NCI-H524 treated with DMSO at 0.1 percent for 48 hours (cell line): ENCODE measurements at regions not wholly inside any gene's neighbourhood (a gene's known extent, or its start where the extent isn't known, plus 50 kb on each side); places are given as distances from the start of the nearest gene placed in this dataset.
"Not testable (repeated sequence)": the region's sequence is repeated elsewhere in the genome, so short reads cannot be mapped to it uniquely, and the experiment has no call there.

Experiments used
- DNase-seq: peaks from one replicate; lab custom pipeline; 2025; lab: John Stamatoyannopoulos, UW

DNA sequence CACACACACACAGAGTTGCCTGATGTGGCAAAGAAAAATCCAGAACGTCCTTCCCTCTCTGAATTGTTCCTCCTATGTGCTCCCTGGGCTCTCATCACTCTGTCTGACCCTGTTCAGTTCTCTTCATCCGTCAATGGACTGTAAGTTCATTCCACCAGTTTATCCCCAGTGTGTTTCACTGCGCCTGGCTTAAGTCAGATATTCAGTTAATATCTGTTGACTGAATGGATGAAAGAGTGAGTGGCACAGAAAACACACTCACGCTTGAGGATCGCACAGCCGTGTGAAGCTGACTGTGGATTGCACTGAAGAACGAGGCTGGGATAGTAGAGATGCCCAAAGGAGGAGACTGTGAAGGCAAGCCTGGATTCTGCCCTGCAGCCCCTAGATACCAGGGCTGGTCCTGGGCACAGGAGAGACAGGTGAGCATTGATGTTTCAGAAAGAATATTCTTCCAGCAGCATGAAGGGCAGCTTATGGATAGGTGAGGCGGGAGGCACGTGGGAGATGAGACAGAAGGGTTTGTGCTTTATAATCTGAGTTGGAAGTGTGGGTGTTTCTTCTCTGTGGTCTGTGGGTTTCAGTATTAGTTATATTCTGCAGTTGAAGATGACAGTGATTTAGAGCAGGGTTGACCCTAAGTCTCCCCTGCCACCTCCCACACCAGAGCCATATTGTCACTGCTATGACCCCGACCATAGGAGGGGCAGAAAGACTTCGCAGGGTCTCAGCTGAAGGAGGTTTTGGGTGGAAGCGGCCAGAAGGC, 129.9 kb downstream of the SOCS6 start:
- DNase-seq = no peak

DNA sequence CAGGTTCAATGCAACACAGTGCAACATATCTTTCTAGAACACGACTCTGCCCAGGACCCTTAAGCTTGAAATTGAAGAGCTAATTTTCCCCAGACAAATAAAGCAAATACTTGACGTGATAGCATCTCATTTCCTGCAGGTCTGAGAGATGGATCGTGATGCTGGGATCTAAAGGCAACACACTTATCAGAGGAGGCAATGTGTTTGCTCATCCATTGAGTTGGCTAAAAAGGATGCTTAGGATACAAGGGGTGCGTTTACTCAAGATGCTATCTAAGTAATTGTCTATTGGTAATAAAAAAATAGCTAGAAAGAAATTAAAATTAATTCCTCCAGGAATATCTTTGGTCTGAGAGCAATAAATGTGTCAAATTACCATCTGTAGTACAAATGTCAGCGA, 129.0 kb downstream of the SOCS6 start:
- DNase-seq = no peak

DNA sequence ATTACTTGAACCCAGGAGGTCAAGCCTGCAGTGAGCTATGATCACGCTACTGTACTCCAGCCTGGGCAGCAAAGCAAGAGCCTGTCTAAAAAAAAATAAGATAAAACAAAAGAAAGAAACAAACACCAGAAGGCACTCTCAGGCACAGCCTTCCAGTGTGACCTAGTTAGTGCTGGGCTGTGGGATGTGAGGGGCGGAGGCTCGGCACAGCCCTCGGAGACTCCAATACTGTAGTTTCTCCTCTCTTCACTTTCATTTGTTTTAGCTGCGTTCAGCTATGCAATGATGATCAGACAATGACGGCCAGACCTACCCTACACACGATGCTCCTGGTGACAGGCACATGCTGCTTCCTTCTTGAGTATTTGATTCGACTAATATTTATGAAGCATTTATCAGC, 127.7 kb downstream of the SOCS6 start:
- no peak for DNase-seq

DNA sequence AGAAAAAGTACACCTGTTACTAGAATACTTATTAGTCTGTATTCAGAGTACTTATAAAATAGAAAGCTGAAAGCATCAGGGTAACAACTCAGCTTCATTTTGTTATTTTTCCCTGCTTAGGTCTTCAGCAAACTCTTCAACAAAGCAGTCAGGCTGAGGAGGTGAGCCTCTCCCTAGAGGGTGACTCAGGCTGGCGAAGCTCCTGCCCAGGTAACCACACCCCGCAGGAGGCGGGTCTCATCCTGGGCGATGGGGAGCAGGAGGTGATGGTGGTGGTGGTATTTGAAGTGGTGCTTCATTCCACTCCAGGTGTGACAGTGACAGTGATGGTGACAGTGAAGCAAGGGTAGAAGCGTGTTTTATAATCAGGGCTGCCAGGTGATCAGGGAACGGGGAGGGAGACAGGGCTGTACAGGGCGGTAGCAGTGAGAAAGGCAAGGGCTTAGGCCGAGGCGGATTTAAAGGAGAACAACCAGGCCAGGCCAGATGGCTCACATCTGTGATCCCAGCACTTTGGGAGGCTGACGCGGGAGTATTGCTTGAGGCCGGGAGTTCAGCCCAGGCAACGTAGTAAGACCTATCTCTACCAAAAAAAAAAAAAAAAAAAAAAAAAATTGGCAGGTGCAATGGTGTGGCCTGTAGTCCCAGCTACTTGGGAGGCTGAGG, 127.1 kb downstream of the SOCS6 start:
- DNase-seq = peak; percentile 68

DNA sequence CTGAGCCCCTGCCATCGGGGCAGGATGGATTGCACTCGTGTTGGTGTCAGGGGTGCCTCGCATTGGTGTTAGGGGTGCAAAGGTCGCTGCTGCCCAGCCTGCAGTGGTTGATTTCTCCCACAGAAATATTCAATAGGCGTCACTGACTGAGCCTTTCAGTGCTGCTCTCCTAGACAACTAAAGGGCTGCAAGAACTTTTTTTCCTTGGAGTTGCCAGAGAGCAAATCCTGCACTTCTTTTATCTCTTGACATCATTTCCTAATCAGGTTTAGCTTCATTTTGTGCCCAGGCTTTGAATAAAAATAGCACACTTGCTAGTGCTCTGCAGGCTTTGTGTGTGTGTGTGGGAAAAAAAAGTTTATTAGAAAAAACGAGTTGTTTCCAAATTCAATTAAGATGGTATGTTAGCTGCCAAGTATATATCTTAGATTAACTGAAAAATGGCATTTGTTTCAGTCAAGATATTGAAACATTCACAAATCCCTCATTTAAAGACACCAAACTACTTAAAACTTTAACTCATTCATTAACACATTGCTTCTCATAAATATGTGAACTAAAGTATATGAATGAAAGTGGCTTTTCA, 125.6 kb downstream of the SOCS6 start:
- DNase-seq = no peak

DNA sequence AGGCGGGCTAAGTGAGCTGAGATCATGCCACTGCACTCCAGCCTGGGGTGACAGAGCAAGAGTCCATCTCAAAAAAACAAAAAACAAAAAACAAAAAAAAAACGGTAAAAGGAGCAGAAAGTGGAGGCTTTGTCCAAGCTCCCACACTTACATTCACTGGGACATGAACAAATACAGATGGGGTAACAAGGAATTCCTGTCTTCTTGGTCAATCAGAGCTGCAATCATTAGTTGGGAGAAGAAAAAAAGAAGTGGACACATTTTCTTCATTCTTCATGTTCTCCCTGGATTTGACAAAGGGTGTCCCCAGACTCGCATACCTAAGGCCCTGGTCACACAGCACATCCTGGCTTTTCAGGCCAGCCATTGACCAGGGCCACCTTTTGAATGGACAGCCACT, 124.6 kb downstream of the SOCS6 start:
- no peak for DNase-seq

DNA sequence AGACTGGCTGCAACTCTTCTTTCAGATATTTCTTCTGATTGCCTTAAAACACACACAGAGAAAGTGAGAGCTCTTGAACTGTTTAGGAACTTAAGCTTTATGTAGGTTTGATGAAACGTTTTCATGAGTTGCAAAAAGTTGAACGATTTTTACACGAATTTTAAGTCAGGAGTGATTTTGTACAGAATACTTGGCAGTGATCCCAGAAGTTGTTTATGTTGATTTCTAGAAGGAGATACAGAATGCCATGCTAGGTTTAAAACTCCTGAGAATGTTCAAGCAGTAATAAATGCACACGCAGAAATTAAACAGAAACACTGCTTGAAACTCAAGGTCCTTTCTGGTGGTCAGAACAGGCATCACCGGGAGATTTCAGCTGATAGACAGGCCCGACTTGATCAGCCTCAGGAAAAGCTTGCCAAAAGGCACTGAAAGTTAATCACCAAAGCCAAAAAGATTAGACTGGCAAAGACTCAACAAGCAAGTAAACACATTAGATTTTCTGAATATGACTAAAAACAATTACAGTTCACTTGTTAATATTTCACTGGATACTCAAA, 123.1 kb downstream of the SOCS6 start:
- DNase-seq = no peak

DNA sequence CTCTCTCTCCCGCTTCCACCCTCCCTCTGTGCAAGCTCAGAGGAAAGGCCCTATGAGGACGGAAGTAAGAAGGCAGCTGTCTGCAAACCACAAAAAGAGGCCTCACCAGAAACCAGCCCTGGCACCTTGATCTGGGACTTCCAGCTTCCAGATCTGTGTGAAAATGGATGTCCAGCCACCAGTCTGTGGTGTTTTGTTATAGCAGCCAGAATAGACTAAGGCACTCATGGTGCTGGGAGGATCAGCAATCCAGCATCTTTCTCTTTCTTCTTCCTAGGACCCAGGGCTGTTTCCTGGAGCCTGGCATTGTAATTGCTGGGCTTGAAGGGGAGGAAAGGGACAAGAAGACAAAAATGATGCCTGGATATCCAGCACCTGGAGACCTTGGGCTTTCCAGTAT, 122.5 kb downstream of the SOCS6 start:
- DNase-seq = no peak

DNA sequence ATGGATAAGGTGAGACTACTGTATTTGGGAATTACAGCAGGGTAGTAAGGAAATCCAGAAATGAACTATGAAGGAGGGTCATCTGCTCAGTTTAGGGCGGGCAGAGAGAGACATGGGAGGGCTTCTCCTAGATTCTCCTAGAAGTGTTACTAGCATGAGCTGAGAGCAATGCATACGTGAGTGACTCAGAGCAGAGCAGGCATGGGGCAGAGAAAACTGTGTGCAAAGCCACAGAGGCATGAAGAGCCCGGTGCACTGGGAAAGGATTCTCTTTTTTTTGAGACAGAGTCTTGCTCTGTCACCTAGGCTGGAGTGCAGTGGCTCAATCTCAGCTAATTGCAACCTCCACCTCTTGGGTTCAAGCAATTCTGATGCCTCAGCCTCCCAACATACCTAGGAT, 116.2 kb downstream of the SOCS6 start:
- DNase-seq = no peak

DNA sequence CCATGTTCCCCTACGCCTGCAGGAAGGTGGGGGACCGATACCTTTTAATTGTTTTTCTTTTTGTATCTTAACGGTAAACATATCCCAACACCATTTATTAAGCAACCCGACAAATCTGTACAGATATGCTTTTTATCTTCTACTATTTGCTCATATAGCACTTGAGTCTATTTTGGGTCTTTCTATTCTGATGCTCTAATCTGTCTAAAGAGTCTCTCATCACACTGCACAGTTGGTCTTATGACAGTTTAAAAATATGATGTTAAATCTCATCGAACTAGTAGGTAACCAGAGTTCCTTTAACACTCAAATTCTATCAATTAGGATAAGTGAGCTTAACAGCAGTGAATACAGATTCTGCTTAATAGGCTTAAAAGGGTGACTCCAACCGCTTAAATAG, 111.6 kb downstream of the SOCS6 start:
- peak; percentile 23 for DNase-seq

DNA sequence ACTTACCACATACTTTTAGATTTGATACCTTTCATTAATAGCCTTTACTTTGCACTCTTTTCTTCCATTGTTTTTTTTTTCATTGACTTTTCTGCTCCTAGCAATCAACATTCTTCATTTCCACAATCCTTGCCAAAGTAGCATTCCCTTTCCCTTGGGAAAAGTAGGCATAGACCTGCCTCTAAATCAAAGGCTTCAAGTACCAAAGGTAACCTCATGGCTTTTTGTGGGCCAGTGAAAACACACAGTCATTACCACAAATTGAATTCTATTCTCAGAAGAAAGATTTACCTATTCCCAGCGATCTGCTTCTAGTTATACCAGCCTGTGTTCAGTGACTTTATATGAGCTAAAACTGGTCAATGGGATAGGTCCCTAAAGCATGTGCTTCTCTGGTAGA, 109.2 kb downstream of the SOCS6 start:
- no peak for DNase-seq

DNA sequence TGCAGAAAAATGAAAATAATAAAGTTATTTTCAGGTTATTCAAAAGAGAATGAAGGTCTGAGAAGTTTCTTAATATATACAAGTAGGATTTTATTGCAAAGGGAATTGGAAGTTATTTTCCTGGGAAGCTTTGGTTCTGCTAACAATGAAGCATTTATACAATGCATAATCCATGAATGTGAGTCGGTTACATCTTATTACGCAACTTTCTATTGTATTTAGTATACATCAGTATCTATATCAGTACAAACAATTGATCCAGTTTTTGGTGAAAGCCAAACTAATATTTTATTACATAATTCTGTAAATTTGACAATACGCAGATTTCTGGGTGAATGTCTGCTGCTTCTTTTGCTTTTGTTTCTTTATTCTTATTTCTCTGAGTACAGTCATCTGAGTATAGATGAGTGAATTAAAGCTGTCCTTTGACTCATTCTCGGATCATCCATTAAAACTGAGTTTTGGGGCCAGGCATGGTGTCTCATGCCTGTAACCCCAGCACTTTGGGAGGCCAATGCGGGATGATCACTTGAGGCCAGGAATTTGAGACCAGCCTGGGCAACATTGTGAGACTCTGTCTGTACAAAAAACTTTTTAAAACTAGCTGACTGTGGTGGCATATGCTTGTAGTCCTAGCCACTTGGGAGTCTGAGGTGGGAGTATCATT, 108.5 kb downstream of the SOCS6 start:
- DNase-seq = no peak

DNA sequence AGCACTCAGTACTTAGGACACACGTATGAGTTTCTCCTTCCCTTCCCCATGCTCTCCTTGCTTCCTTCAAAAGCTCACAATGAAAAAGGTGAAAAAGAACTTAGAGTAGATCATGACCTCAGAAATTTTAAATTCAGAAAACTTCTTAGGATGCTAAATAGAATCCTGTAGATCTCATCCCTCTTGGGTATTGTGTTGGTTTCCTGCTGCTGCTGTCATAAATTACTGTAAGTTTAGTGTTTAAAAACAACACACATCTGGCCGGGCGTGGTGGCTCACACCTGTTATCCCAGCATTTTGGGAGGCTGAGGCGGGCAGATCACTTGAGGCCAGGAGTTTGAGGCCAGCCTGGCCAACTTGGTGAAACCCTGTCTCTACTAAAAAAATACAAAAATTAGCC, 106.9 kb downstream of the SOCS6 start:
- not testable (repeated sequence) for DNase-seq

DNA sequence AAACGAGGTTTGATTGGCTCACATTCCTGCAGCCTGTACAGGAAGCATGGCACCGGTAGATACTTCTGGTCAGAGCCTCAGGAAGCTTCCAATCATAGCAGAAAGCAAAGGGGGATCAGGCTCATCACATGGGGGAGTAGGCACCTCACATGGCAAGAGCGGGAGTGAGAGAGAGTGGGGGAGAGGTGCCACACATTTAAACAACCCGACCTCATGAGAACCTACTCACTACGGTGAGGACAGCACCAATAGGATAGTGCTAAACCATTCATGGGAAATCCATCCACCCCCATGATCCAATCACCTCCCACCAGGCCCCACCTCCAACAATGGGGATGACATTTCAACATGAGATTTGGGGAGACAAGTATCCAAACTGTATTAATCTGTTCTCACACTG, 105.8 kb downstream of the SOCS6 start:
- DNase-seq = no peak

DNA sequence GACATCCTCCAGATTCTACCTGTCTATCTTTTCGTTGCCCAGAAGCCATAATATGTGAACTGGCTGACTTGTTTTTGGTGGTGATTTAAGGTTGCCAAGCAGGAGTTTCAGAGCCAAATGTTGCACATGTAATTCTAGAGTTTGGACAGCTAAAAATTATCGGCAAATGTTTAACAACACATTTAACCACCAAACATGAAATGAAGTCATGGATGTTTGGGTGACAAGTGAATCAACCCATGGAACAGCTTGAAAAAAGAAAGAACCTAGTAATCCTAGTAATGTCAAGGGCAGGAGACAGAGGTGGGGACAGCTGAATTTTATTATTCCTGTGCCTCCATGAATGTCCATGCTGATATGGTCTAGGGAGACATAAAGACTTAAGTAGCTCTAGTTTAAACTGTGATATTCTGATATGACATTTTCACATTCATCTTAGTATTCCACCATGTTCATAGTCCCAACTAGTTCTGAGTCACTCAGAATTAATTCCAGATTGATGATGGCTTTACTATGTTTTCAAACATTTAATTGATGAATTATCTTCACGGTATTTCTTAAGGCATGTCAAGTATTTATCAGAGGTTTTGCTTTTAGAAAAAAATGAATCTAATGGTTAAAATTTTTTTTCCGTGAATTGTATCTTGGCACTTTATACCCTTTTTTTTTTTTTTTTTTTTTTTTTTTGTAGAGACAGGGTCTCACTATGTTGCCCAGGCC, 101.7 kb downstream of the SOCS6 start:
- no peak for DNase-seq

DNA sequence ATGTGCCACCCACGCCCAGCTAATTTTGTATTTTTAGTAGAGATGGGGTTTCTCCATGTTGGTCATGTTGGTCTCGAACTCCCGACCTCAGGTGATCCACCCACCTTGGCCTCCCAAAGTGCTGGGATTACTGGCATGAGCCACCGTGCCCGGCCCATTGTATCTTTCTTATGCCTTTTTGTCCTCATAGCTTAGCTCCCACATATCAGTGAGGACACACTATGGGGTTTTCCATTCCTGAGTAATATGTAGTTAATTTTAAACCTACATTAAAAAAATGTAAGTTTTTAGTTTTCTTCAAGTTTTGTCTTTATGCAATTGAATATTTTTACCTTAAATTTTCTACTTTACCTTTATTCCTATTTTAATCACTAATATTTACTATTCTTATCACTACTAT, 100.2 kb downstream of the SOCS6 start:
- DNase-seq = not testable (repeated sequence)

DNA sequence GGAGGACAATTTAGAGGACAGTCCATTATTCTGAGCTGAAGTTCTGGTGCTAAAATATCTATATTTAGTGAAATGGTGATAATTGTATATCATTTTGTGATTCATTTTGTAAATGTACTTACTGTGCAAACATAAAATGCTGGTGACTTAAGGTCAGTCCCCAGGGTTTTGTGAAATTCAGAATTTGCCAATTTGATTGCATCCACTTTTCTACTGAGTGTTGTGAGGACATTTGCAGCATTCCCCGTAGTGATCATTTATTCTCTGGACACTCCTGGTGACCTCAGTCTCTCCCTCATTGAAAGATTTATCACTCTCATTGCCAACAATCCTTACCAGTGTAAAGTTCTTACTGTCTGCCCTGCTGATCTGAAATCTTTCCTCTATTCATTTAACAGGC, 98.2 kb downstream of the SOCS6 start:
- DNase-seq = no peak

DNA sequence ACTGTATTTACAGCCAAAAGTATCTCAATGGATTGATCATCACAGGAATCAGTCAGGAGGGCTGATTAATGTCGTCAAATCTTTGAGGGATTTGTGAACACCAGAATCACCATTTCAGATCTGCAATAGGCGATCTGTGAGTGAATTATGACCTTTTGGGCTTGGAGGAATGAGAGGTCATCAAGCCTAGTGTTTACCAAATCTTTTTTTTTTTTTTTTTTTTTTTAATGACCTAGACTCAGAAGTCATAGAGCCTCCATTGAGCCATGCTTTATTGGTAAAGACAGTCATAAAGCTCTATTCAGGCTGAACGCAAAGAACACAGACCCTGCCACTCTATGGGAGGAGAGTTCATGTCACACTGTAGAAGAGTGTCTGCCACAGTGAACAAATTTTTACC, 97.7 kb downstream of the SOCS6 start:
- no peak for DNase-seq

DNA sequence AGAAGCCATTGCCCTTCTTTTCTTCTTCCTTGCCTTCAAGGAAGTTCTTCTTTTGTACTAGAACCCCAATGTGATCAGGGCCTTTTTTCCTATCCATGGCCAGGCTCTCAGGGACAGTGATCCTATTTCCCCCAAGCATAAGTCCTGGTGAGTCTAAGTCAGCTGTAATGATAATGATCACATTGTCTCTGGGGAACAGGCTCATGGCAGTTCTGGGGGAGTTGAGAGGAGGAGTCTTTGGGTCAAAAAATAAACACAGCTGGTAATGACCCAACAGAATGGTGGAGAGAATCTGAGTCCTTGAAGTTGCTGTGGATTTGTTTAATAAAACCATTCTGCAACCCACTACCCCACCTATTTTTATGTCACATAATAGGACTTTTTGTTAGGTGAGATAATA, 96.6 kb downstream of the SOCS6 start:
- DNase-seq = no peak

DNA sequence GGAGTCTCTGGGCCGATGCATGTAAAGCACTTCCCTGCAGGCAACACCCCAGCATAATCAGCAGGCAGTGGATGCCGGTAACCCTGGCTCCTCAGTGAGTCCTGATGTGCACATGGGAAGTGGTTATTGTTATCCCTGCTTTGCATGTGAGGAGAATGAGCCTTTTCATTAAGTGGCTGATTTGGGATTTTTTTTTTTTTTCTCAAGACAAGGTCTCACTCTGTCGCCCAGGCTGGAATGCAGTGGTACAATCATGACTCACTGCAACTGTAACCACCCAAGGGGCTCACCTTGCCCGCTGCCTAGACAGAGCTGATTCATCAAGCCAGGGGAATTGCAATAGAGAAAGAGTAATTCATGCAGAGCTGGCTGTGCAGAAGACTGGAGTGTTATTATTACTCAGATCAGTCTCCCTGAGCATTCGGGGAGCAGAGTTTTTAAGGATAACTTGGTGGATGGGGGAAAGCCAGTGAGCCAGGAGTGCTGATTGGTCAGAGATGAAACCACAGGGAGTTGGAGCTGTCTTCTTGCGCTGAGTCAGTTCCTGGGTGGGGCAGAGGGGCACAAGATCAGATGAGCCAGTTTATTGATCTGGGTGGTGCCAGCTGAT, 95.4 kb downstream of the SOCS6 start:
- DNase-seq = no peak

DNA sequence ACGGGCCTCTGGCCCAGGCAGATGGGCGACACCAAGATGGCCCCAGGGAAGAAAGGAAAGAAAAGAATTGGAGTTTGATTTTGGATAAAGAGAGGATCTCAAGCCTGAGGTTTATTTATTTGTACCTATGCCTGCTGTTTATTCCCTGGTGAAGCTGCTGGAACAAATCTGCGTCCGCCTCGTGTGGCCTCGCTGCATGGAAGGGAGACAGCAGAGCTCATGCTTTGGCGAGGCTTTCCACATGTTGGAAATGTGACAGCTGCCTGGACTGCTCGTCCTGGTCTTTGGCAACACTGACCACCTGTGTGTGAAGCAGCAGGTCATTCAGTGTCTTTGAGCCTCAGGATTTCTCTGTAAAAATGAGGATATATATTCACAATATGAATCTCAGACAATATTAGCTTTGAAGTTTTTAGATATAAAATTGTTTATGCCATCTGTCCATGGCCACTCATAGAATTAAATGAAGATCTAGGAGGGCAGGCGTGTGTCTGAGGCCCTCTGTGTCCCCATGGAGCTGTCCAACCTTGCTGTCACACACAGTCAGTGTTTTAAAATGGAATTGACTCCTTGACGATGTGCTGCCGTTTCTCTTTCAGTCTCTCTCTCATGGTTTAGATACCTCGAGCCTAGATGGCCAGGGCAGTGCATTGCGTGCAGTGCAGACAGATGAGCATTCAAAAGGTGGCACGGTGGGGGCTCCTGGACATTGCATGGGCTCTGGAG, 94.3 kb downstream of the SOCS6 start:
- no peak for DNase-seq
